MM.1S (cell line): ENCODE measurements at regions not wholly inside any gene's neighbourhood (a gene's known extent, or its start where the extent isn't known, plus 50 kb on each side); places are given as distances from the start of the nearest gene placed in this dataset.

Experiments used
- DNase-seq: peaks from one replicate; pipeline ENCODE4 v3.0.0-alpha.2; 2015
- H2AFZ ChIP-seq: fragments of 300-600 bp; sonication (generic); 2 replicates; pipeline ENCODE4 v1.6.0; 2016; ENCODE audit warnings: antibody characterized with exemption, low read length
- H3F3A ChIP-seq: fragments of 300-600 bp; sonication (generic); 2 replicates; pipeline ENCODE4 v1.6.1; 2016; ENCODE audit warnings: mild to moderate bottlenecking, antibody characterized with exemption, low read length, moderate library complexity, mixed read lengths; ENCODE audit not compliant: insufficient read depth
- H3K27ac ChIP-seq: fragments of 300-600 bp; sonication (generic); 2 replicates; pipeline ENCODE4 v1.5.1; 2016; ENCODE audit warnings: mild to moderate bottlenecking, low read length
- H3K27me3 ChIP-seq: fragments of 300-600 bp; sonication (generic); replicated peaks from 2 replicates; pipeline ENCODE4 v1.6.0; 2016; ENCODE audit warnings: low read length; ENCODE audit not compliant: insufficient read depth
- H3K36me3 ChIP-seq: fragments of 300-600 bp; sonication (generic); replicated peaks from 2 replicates; pipeline ENCODE4 v1.6.1; 2016; ENCODE audit warnings: mild to moderate bottlenecking, low read length, mixed read lengths; ENCODE audit not compliant: insufficient read depth
- H3K4me1 ChIP-seq: fragments of 300-600 bp; sonication (generic); 2 replicates; pipeline ENCODE4 v1.6.1; 2016; ENCODE audit warnings: low read length, mixed read lengths
- H3K4me2 ChIP-seq: fragments of 300-600 bp; sonication (generic); 2 replicates; pipeline ENCODE4 v1.6.0; 2016; ENCODE audit warnings: low read depth, low read length
- H3K4me3 ChIP-seq: fragments of 300-600 bp; sonication (generic); 2 replicates; pipeline ENCODE4 v1.5.1; 2016; ENCODE audit warnings: low read length, mixed read lengths
- H3K79me2 ChIP-seq: fragments of 300-600 bp; sonication (generic); 2 replicates; pipeline ENCODE4 v1.6.1; 2016; ENCODE audit warnings: mixed run types, low read length, mixed read lengths
- H3K9ac ChIP-seq: fragments of 300-600 bp; sonication (generic); 2 replicates; pipeline ENCODE4 v1.6.1; 2016; ENCODE audit warnings: low read length, mixed read lengths
- H3K9me2 ChIP-seq: fragments of 300-600 bp; sonication (generic); replicated peaks from 2 replicates; pipeline ENCODE4 v1.6.1; 2016; ENCODE audit warnings: mild to moderate bottlenecking, low read length, mixed read lengths; ENCODE audit not compliant: insufficient read depth
- H3K9me3 ChIP-seq: fragments of 300-600 bp; sonication (generic); replicated peaks from 2 replicates; pipeline ENCODE4 v1.6.1; 2016; ENCODE audit warnings: mild to moderate bottlenecking, low read length, mixed read lengths; ENCODE audit not compliant: insufficient read depth
- H4K20me1 ChIP-seq: fragments of 300-600 bp; sonication (generic); 2 replicates; pipeline ENCODE4 v1.6.1; 2016; ENCODE audit warnings: mild to moderate bottlenecking, low read length, moderate library complexity, mixed read lengths; ENCODE audit not compliant: insufficient read depth
- EZH2 ChIP-seq: fragments of 300-600 bp; sonication (generic); optimal IDR thresholded peaks from 2 replicates; pipeline ENCODE3; 2017; ENCODE audit warnings: low read depth, mild to moderate bottlenecking, antibody characterized with exemption, low read length, mixed read lengths
- EZH2phosphoT487 ChIP-seq: fragments of 300-600 bp; sonication (generic); IDR thresholded peaks from 2 replicates; pipeline ENCODE4 v1.6.1; 2018; ENCODE audit warnings: antibody characterized with exemption, low read length
- TF ChIP-seq, protein P1 (sequence below): fragments of 300-600 bp; sonication (generic); IDR thresholded peaks from 2 replicates; pipeline ENCODE4 v1.5.1; 2016; ENCODE audit warnings: antibody characterized with exemption, low read length, mixed read lengths

DNA sequence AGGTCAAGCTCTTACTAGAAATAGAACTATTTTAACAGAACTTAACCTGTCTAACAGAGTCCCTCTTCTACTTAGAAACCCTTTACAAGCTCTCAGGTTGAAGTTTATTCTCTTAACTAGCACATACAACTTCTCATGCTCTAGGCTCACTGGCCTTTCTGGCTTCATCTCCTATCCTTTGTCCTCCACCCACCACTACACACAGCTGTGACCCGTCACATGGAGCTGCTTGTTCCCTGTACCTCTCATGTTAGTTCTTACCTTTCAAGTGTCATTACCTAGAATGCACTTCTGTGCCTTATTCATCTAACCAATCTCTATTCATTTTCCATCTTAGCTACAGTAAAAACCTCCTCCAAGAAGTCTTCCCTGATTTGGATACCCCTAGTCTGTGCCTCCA lies 89.4 kb upstream of the APC start:
- H3K79me2 ChIP-seq, result no peaks in the 10 kb centered on the region
- H3F3A ChIP-seq, result no peaks in the 10 kb centered on the region
- no peaks in the 10 kb centered on the region for H3K4me1 ChIP-seq
- no peak overlapping the region for H3K4me3 ChIP-seq
- H3K36me3 ChIP-seq, result no peaks in the 10 kb centered on the region
- H3K9ac ChIP-seq, result no peak overlapping the region
- no peaks in the 10 kb centered on the region for H3K27me3 ChIP-seq
- no peak overlapping the region for H2AFZ ChIP-seq
- no peaks in the 10 kb centered on the region for H3K9me3 ChIP-seq
- H3K27ac ChIP-seq, result no peak overlapping the region
- DNase-seq, result no peak
- no peak overlapping the region for H3K4me2 ChIP-seq
- no peaks in the 10 kb centered on the region for H3K9me2 ChIP-seq
- TF ChIP-seq EZH2phosphoT487, result no peak
- TF ChIP-seq, protein P1, sequence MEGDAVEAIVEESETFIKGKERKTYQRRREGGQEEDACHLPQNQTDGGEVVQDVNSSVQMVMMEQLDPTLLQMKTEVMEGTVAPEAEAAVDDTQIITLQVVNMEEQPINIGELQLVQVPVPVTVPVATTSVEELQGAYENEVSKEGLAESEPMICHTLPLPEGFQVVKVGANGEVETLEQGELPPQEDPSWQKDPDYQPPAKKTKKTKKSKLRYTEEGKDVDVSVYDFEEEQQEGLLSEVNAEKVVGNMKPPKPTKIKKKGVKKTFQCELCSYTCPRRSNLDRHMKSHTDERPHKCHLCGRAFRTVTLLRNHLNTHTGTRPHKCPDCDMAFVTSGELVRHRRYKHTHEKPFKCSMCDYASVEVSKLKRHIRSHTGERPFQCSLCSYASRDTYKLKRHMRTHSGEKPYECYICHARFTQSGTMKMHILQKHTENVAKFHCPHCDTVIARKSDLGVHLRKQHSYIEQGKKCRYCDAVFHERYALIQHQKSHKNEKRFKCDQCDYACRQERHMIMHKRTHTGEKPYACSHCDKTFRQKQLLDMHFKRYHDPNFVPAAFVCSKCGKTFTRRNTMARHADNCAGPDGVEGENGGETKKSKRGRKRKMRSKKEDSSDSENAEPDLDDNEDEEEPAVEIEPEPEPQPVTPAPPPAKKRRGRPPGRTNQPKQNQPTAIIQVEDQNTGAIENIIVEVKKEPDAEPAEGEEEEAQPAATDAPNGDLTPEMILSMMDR, result no peak
- TF ChIP-seq EZH2, result no peak
- H4K20me1 ChIP-seq, result no peaks in the 10 kb centered on the region

DNA sequence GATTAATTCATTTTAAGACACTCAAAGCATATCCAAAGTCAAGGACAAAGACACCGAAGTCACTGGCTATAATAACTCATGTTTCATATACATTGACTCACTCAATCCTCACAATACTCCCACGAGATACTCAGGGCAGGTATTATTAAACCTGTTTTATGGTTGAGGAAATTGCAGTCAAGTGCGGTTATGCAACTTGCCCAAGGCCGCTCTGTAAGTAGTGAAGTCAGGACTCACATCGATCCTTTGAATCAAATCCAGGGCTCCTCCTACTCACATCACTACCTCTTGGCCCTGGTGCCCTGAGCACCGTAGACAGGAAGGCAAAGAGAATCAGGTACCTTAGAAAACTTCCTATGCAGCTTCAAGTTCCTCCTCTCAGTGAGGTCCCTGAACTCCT lies 87.8 kb upstream of the APC start:
- Histone ChIP-seq H2AFZ (no peak overlapping the region), H3K9ac (no peak overlapping the region), H3K4me1 (no peaks in the 10 kb centered on the region), H4K20me1 (no peaks in the 10 kb centered on the region), H3K79me2 (no peaks in the 10 kb centered on the region), H3F3A (no peaks in the 10 kb centered on the region), H3K4me3 (no peak overlapping the region), H3K27me3 (no peaks in the 10 kb centered on the region), H3K9me2 (no peaks in the 10 kb centered on the region), H3K9me3 (no peaks in the 10 kb centered on the region), H3K36me3 (no peaks in the 10 kb centered on the region), H3K27ac (no peak overlapping the region), H3K4me2 (no peak overlapping the region)
- no peak for TF ChIP-seq EZH2
- no peak for TF ChIP-seq EZH2phosphoT487
- TF ChIP-seq, protein P1, result no peak
- no peak for DNase-seq

- no peaks in the 10 kb centered on the region for H4K20me1 ChIP-seq
- no peaks in the 10 kb centered on the region for H3K9me3 ChIP-seq
Measured at GRCh38 chr5:112653638-112654205, 84.0 kb upstream of the APC start.

More at GRCh38 chr5:112653638-112654205, 84.0 kb upstream of the APC start:
- no peaks in the 10 kb centered on the region for H3K9me2 ChIP-seq
- no peak for DNase-seq
- H3K4me2 ChIP-seq, result no peak overlapping the region
- H3F3A ChIP-seq, result no peaks in the 10 kb centered on the region
- H2AFZ ChIP-seq, result no peak overlapping the region
- no peaks in the 10 kb centered on the region for H3K4me1 ChIP-seq
- no peaks in the 10 kb centered on the region for H3K79me2 ChIP-seq
- no peaks in the 10 kb centered on the region for H3K36me3 ChIP-seq
- TF ChIP-seq EZH2, result no peak
- TF ChIP-seq, protein P1, result no peak
- no peak for TF ChIP-seq EZH2phosphoT487
- no peaks in the 10 kb centered on the region for H3K27me3 ChIP-seq
- no peak overlapping the region for H3K9ac ChIP-seq
- no peak overlapping the region for H3K4me3 ChIP-seq
- H3K27ac ChIP-seq, result no peak overlapping the region
